Heart left ventricle (tissue), 16 donors: ENCODE measurements at regions not wholly inside any gene's neighbourhood (a gene's known extent, or its start where the extent isn't known, plus 50 kb on each side); places are given as distances from the start of the nearest gene placed in this dataset.

Experiments used
- ATAC-seq, 4 donors: fragments of 200-7000 bp; cut with Tn5 transposase; one replicate each; pipeline ENCODE4 v1.9.1; 2020 to 2022; ENCODE audit warnings: moderate library complexity in 4 of 4, mild to moderate bottlenecking in 3 of 4, moderate number of reproducible peaks in 1 of 4
- DNase-seq, 5 donors: peaks; one replicate each; pipeline ENCODE4 v3.0.0-alpha.2; 2020
- H3K27ac ChIP-seq, 12 donors: fragments of 200-600 bp; sonication (generic) in 4 of 12; one replicate each; pipeline versions ENCODE4 v1.5.0 to v1.8.0; 2016 to 2022; ENCODE audit warnings: mild to moderate bottlenecking in 2 of 12
- H3K27me3 ChIP-seq, 9 donors: fragments of 200-600 bp; sonication (generic) in 2 of 9; one replicate each; pipeline versions ENCODE4 v1.5.1 to v1.8.0; 2016 to 2022; ENCODE audit warnings: mild to moderate bottlenecking in 3 of 9
- H3K36me3 ChIP-seq, 9 donors: fragments of 200-600 bp; sonication (generic) in 2 of 9; one replicate each; pipeline versions ENCODE4 v1.5.0 to v1.8.0; 2018 to 2022; ENCODE audit warnings: mild to moderate bottlenecking in 2 of 9
- H3K4me1 ChIP-seq, 12 donors: fragments of 200-600 bp; sonication (generic) in 4 of 12; one replicate each; pipeline versions ENCODE4 v1.5.0 to v1.8.0; 2016 to 2022; ENCODE audit warnings: mild to moderate bottlenecking in 3 of 12
- H3K4me3 ChIP-seq, 12 donors: fragments of 200-600 bp; sonication (generic) in 4 of 12; one replicate each; pipeline versions ENCODE4 v1.5.0 to v1.8.0; 2017 to 2022; ENCODE audit warnings: mild to moderate bottlenecking in 9 of 12, moderate library complexity in 4 of 12
- H3K9me3 ChIP-seq, 12 donors: fragments of 200-600 bp; sonication (generic) in 4 of 12; one replicate each; pipeline versions ENCODE4 v1.5.0 to v1.8.0; 2016 to 2022; ENCODE audit warnings: mild to moderate bottlenecking in 1 of 12
- CTCF ChIP-seq, 12 donors: fragments of 200-600 bp; sonication (generic) in 4 of 12; IDR thresholded peaks; one replicate each; pipeline versions ENCODE4 v1.5.0 to v1.8.0; 2018 to 2022; ENCODE audit warnings: antibody characterized with exemption in 12 of 12, mild to moderate bottlenecking in 5 of 12
- POLR2A ChIP-seq, 2 donors: fragments of 450-650 bp; IDR thresholded peaks; one replicate each; pipeline ENCODE4 v1.6.1; 2017; ENCODE audit warnings: antibody characterized with exemption in 2 of 2, mild to moderate bottlenecking in 2 of 2, moderate library complexity in 2 of 2
- WGBS, 4 donors: extraction: QIAGEN DNeasy Blood & Tissue Kit in 2 of 4; methylation state at CpG; one replicate each; pipeline versions ENCODE4 v1.1.5 to v1.1.7; 2013 to 2018; 5-methylcytosine and 5-hydroxymethylcytosine counted together
- intact Hi-C, 10 donors: fragments of 100-400 bp; cut with DNase I; formaldehyde crosslinking; loops; one replicate each; pipeline versions ENCODE4 v1.11.1 to v1.14.2; 2022
- donor health status: ischemic (EF 13 %, LVEDD 7.1; RV severe dilation, severe dysfunction).
- donor health status: healthy with polysubstance abuse.
- donor health status: DM: no; HTN: yes; CAD: no.
- donor health status: DM: no; HTN: no; CAD: no.
- donor health status: ischemic (EF 25% LVEDD 6.9; RV normal size, moderate dysfunction).
- donor health status: ischemic (EF 25% LVEDD 5.7; RV mildly dilated, moderate dysfunction).
- donor health status: healthy.
- donor health status: DM: yes; HTN: yes; CAD: no.
- donor health status: ischemic (EF 35%, LVEDD 5.7; RV mildly dilated, moderate dysfunction).
- donor health status: nonischemic (EF 11% LVEDD 7.7; RV severe dilation, severe dysfunction).
- donor health status: DM: yes; HTN: yes; CAD: no.
- donor health status: PGD.
- donor health status: ischemic (EF 29% LVEDD 5.4; RV normal size, mild dysfunction).
- donor health status: nonischemic (EF 23%, LVEDD 6.1; RV moderate dilation, normal function).

DNA sequence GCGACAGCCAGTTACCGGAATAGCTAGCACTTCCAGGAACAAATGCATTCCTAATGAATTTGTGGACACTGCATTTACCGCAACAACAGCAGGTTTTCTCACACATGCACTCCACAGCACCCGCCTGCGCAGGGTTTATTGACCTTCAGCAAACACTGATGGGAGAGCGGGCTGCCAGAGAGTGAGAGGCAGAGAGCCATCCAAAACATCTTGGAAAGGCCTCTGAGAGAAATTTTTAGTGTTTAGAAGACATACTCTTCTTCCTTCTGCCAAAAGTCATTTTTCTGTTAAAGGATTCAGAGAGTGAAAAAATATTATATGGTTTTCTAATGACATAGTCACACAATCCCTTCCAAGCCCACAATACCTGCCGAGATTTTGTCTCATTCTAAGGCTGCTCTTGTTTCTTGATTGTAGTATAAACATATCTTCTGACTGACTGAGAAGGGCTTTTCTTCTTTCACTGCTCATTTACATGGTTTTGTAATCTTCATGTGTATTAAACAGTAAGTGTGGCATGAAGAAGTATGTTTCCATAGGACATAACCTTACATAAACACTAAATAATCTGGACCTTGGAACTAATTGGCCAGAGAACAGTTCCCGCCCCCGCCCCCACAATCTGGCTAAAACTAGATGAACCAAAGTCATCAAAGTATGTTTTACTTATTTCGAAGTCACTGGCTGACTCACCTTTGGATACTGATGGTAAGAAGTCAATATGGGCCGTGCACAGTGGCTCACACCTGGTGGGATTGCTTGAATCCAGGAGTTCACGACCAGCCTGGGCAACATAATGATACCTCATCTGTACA, 432.5 kb upstream of the MEF2C start:
- Histone ChIP-seq H3K27me3 (no peaks in the 10 kb centered on the region), H3K9me3 (no peaks in the 10 kb centered on the region), H3K4me3 (no peak overlapping the region), H3K4me1 (peaks cover 0 to 12% (median 3%) of the 10 kb centered on the region in 12 donors), H3K27ac (no peak overlapping the region), H3K36me3 (no peaks in the 10 kb centered on the region)
- no peak for TF ChIP-seq POLR2A (IDR thresholded peaks at IDR 0.05)
- TF ChIP-seq CTCF (IDR thresholded peaks at IDR 0.05): no peak
- DNase-seq: no peak
- intact Hi-C loops: no loop called here
- no peak for ATAC-seq
- WGBS, 4 donors: 85 to 89% (median 88%) methylated on average over 12 of the region's 12 CpGs

DNA sequence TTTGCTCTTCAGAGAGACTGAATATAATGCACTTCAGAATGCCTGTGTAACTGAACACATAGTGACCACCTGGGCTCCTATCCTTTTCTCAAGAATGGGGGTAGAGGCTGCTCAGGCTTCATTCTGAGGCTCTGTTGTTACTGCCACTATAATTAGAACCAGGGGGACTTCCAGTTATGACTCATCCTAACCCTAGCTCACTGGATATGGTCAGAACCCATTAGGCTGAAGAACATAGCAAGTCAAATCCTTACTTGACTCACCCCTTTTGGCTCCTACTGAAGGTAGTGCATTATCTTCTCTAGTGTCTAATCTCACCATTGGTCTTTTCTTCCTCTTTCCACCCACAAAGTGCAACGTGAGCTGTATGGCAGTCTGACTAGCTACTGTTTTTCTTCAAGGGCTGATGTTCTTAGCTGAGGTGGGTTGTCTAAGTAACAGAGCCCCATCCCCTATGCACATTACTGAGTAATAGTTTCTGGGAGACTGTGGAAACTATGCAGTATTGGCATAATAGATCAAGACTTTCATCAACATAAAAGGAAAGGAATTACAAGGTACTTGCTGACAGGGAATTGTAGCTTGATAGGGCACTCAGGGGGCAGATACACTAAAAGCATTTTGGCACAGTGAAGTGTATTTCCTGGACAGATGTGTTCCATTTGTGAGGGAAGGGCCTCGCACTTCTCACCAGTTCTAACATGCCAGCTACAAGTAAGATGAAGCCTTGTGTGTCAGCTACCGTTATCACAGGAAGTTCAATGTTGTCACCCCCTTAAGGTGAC, 431.0 kb upstream of the MEF2C start:
- DNase-seq (no peak), ATAC-seq (peak in 3 of 4 donors; percentile 49 to 70 (median 64))
- H3K4me1 ChIP-seq: peaks cover 0 to 12% (median 3%) of the 10 kb centered on the region in 12 donors
- no peaks in the 10 kb centered on the region for H3K9me3 ChIP-seq
- no peak overlapping the region for H3K4me3 ChIP-seq
- 12 to 29% (median 23%) methylated on average over 3 of the region's 3 CpGs for WGBS, 4 donors
- intact Hi-C loops: no loop called here
- no peak overlapping the region for H3K27ac ChIP-seq
- TF ChIP-seq CTCF (IDR thresholded peaks at IDR 0.05): no peak
- TF ChIP-seq POLR2A (IDR thresholded peaks at IDR 0.05): no peak
- no peaks in the 10 kb centered on the region for H3K27me3 ChIP-seq
- H3K36me3 ChIP-seq: no peaks in the 10 kb centered on the region

DNA sequence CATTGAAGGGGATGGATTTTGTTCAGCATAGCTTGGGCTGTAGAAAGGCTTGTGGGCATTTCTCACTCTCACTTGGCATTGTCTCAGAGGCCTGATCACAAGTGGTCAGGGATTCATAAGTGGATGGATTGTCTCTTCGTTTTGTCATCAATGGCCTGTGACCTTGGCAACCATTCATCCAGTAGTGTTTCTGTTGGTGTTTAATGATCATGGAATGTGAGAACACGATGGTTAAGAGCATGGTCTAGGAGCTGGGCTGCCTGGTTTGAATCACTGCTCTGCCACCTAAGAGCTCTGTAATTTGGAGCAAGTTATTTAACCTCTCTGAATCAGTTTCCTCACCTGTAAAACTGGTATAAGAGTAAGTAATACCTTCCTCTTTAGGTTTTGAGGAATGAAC, 430.1 kb upstream of the MEF2C start:
- TF ChIP-seq POLR2A (IDR thresholded peaks at IDR 0.05): no peak
- TF ChIP-seq CTCF (IDR thresholded peaks at IDR 0.05): no peak
- Histone ChIP-seq H3K9me3 (no peaks in the 10 kb centered on the region), H3K4me3 (no peak overlapping the region), H3K27ac (no peak overlapping the region), H3K36me3 (no peaks in the 10 kb centered on the region), H3K4me1 (peaks cover 0 to 12% (median 3%) of the 10 kb centered on the region in 12 donors), H3K27me3 (no peaks in the 10 kb centered on the region)
- ATAC-seq (peak in 2 of 4 donors; percentile 54 to 69), DNase-seq (no peak)
- 29 to 38% (median 34%) methylated on average over 2 of the region's 2 CpGs for WGBS, 4 donors
- intact Hi-C loops: no loop called here

DNA sequence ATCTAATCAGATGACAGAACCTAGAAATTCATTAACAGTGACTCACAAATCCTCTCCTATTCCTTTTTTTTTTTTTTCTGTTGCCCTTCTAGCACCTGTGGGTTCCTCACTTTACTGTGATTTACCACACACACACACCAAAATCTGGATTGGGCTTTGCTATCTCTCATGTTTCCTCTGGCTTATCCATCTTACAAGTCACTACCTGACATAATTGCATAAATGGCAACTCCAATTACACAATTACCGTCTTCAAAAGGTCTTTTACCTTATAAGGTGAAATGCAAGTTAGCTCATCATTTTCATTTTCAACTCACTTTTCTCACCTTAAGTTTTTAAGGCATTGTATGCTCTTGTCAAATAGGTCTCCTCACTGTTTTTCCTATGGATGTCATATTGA, 426.3 kb upstream of the MEF2C start:
- peaks cover 0 to 5% (median 0%) of the 10 kb centered on the region in 12 donors for H3K9me3 ChIP-seq
- no peaks in the 10 kb centered on the region for H3K27me3 ChIP-seq
- peaks cover 0 to 10% (median 2%) of the 10 kb centered on the region in 12 donors for H3K4me1 ChIP-seq
- H3K36me3 ChIP-seq: no peaks in the 10 kb centered on the region
- intact Hi-C loops: no loop called here
- ATAC-seq: no peak
- DNase-seq: no peak
- 92 to 99% (median 98%) methylated on average over 1 of the region's 1 CpG for WGBS, 4 donors
- no peak for TF ChIP-seq POLR2A (IDR thresholded peaks at IDR 0.05)
- TF ChIP-seq CTCF (IDR thresholded peaks at IDR 0.05): no peak
- no peak overlapping the region for H3K4me3 ChIP-seq
- no peak overlapping the region for H3K27ac ChIP-seq
